Caki2 (cell line): ENCODE measurements at regions not wholly inside any gene's neighbourhood (a gene's known extent, or its start where the extent isn't known, plus 50 kb on each side); places are given as distances from the start of the nearest gene placed in this dataset.

Source experiments
- DNase-seq: peaks from one replicate; pipeline ENCODE4 v3.0.0-alpha.2; 2015; ENCODE audit warnings: low read depth
- in situ Hi-C: cut with HindIII; loops from 2 replicates; pipeline ENCODE4 v1.10.0; 2016; ENCODE audit warnings: low sequenced_read_pairs, low pct_unique_long_range_greater_than_20kb, mixed read lengths

GRCh38 chr14:65910108-65910786 lies 497.7 kb downstream of the FUT8 start:
- in situ Hi-C loops: no loop called here
- no peak for DNase-seq

GRCh38 chr14:65915125-65915524 lies 502.6 kb downstream of the FUT8 start:
- no peak for DNase-seq
- in situ Hi-C loops: no loop called here

GRCh38 chr14:65916055-65916454 lies 503.5 kb downstream of the FUT8 start:
- in situ Hi-C loops: no loop called here
- DNase-seq: no peak

GRCh38 chr14:65920996-65921395 lies 508.5 kb downstream of the FUT8 start:
- in situ Hi-C loops: no loop called here
- no peak for DNase-seq

- DNase-seq: no peak
- in situ Hi-C loops: no loop called here
These were observed 509.6 kb downstream of the FUT8 start for GRCh38 chr14:65922142-65922541.

GRCh38 chr14:65926504-65926903 lies 514.0 kb downstream of the FUT8 start:
- no peak for DNase-seq
- in situ Hi-C loops: no loop called here

- in situ Hi-C loops: no loop called here
- DNase-seq: no peak
These were observed 514.6 kb downstream of the FUT8 start for GRCh38 chr14:65926935-65927700.

GRCh38 chr14:65927931-65928356 lies 515.4 kb downstream of the FUT8 start:
- in situ Hi-C loops: no loop called here
- no peak for DNase-seq

- DNase-seq: no peak
- in situ Hi-C loops: no loop called here
These were observed 516.5 kb downstream of the FUT8 start for GRCh38 chr14:65928995-65929394.

- DNase-seq: no peak
- in situ Hi-C loops: no loop called here
These were observed 521.0 kb downstream of the FUT8 start for GRCh38 chr14:65933400-65934069.

- in situ Hi-C loops: no loop called here
- DNase-seq: no peak
These were observed 521.5 kb downstream of the FUT8 start for GRCh38 chr14:65934070-65934435.

GRCh38 chr14:65936342-65936975 lies 523.9 kb downstream of the FUT8 start:
- no peak for DNase-seq
- in situ Hi-C loops: no loop called here

- in situ Hi-C loops: no loop called here
- DNase-seq: no peak
These were observed 524.8 kb downstream of the FUT8 start for GRCh38 chr14:65937079-65937959.

- in situ Hi-C loops: no loop called here
- DNase-seq: no peak
These were observed 525.4 kb downstream of the FUT8 start for GRCh38 chr14:65937960-65938316.

- in situ Hi-C loops: no loop called here
- DNase-seq: no peak
These were observed 526.2 kb downstream of the FUT8 start for GRCh38 chr14:65938738-65939137.

- no peak for DNase-seq
- in situ Hi-C loops: no loop called here
These were observed 526.7 kb downstream of the FUT8 start for GRCh38 chr14:65939184-65939583.

GRCh38 chr14:65940056-65940735 lies 527.7 kb downstream of the FUT8 start:
- in situ Hi-C loops: no loop called here
- DNase-seq: no peak

GRCh38 chr14:65941091-65941490 lies 528.6 kb downstream of the FUT8 start:
- in situ Hi-C loops: no loop called here
- DNase-seq: no peak
